ENCODE measurements at regions not wholly inside any gene's neighbourhood (a gene's known extent, or its start where the extent isn't known, plus 50 kb on each side); places are given as distances from the start of the nearest gene placed in this dataset.

DNA sequence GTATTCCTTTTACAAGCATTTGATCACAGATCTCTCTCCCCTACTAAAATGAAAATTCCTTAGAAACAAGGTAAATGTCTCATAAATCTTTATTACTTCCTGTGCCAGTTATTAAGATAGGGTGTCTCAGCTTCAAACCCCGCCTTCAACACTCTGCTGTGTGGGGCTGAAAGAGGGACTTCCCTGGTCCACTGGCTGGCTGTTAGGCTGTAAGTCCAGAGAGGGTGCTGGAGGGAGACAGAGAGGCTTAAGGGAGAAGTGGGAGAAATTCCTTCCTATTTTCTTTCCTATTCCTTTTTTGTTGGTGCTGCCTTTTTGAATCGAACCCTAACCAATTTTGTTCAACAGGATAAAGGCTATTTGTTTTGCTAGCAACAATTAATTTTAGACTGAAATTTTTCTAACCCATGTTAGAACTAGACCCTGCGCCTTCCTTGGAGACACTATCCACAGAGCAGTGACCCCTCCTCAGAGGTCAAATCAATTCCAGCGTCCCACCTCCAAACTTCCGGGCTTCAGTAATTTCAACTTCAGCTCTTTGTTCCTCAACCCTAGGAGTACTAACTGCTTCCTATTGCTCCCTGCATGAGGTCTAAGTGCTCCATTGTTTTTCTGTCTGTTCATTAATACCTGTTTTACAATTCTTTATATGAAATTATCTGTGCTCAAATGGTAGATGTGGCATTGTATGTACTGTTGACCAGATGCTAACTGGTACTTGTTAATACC, 207.5 kb upstream of the OPRM1 start:
- ChIA-PET POLR2A (no interaction called here), CTCF (no interaction called here)
- H3K4me3 ChIP-seq (ENCODE audit: low read depth, low read length) = no peak overlapping the region
- DNase-seq (ENCODE audit: low read depth, low spot score) = no peak
- TF ChIP-seq, protein P1, sequence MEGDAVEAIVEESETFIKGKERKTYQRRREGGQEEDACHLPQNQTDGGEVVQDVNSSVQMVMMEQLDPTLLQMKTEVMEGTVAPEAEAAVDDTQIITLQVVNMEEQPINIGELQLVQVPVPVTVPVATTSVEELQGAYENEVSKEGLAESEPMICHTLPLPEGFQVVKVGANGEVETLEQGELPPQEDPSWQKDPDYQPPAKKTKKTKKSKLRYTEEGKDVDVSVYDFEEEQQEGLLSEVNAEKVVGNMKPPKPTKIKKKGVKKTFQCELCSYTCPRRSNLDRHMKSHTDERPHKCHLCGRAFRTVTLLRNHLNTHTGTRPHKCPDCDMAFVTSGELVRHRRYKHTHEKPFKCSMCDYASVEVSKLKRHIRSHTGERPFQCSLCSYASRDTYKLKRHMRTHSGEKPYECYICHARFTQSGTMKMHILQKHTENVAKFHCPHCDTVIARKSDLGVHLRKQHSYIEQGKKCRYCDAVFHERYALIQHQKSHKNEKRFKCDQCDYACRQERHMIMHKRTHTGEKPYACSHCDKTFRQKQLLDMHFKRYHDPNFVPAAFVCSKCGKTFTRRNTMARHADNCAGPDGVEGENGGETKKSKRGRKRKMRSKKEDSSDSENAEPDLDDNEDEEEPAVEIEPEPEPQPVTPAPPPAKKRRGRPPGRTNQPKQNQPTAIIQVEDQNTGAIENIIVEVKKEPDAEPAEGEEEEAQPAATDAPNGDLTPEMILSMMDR (IDR thresholded peaks at IDR 0.05; ENCODE audit: insufficient read depth, low read length, missing control alignments) = no peak

DNA sequence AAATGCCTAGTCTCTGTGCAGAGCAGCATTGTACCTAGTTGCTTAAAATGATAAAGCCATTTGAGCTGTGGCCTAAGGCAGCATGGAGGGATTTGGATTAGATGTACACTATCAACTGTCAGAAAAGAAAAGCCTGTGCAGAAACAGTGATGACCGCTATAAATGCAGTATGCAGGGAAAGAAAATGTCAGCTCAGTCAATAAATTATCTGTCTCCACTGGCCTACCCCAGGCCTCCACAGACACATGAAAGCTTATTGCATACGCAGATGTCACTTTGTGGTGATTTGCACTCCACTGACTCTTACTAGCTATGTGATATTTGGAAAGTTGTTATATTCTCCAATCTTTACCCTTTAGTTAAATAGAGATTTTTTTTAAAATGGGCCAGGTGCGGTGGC, 221.9 kb upstream of the OPRM1 start:
- no peak for DNase-seq (ENCODE audit: low read depth, low spot score)
- no peak overlapping the region for H3K4me3 ChIP-seq (ENCODE audit: low read depth, low read length)
- ChIA-PET CTCF (no interaction called here), POLR2A (no interaction called here)
- TF ChIP-seq, protein P1 (IDR thresholded peaks at IDR 0.05; ENCODE audit: insufficient read depth, low read length, missing control alignments) = no peak

DNA sequence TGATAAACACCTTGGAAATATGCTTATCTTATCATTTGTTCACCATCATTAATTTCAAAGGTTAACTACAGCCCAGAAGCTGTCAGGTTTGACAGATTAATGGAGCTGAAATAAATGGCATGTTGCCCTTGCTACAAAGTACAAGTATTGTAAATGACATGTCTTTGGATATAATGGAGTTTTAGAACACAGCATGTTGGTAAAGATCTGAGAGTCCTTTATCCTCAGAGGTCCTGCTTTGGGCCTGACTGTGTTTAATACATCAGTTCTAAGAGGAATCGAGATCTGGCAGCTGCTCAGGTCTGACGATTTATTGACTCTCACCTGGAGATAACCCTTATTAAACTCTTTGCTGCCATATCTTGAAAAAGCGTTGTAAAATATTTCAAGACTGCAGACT, 222.7 kb upstream of the OPRM1 start:
- no peak overlapping the region for H3K4me3 ChIP-seq (ENCODE audit: low read depth, low read length)
- CTCF ChIA-PET = no interaction called here
- DNase-seq (ENCODE audit: low read depth, low spot score) = no peak
- TF ChIP-seq, protein P1 (IDR thresholded peaks at IDR 0.05; ENCODE audit: insufficient read depth, low read length, missing control alignments) = no peak
- POLR2A ChIA-PET = no interaction called here

DNA sequence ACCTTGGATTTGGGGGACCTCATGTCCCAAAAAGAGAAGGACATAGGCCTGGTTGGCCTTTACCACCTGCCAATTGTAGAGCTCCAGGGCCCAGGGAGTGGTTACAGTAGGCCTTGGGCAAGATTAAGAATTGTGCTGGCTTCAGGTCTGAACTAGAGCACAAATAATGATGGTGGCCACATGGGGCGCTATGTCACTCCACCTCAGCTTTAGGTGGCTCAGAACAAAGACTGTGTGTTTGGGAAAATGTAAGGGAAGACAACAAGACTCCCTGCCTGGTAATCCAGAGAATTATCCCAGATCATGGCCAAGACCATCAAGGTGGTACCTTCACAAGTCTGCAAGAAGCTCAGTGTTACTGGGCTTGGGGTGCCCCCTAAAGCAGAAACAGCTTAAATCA, 224.9 kb upstream of the OPRM1 start:
- TF ChIP-seq, protein P1 (IDR thresholded peaks at IDR 0.05; ENCODE audit: insufficient read depth, low read length, missing control alignments) = no peak
- CTCF ChIA-PET = no interaction called here
- POLR2A ChIA-PET = no interaction called here
- DNase-seq (ENCODE audit: low read depth, low spot score) = no peak
- H3K4me3 ChIP-seq (ENCODE audit: low read depth, low read length) = no peak overlapping the region

DNA sequence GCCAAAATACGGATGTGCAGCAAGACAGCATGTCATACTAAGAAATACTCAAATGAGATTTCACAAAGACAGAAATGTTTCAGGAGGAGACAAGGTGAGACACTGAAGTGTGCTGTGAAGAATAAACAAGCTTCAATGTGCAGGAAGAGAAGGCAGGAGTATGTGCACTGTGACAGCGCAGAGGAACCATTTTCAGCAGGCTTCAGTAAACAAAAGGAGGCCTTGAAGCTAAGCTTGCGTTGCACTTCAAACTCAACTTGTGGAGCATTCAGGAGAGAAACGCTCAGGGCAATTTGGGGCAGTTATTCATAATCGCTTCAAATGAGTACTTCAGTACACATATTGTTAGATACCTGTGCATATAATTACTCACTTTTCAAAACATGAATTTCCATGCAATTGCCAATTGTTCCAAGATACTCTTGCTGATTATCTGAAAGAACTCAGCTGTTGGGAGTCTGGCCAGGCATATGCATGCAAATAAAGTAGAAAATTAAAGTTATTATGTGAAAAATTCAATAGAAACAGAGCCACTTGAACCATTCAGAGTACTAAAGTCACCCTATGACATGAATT, 234.2 kb upstream of the OPRM1 start:
- POLR2A ChIA-PET = no interaction called here
- CTCF ChIA-PET = no interaction called here
- DNase-seq (ENCODE audit: low read depth, low spot score) = no peak
- H3K4me3 ChIP-seq (ENCODE audit: low read depth, low read length) = no peak overlapping the region
- TF ChIP-seq, protein P1 (IDR thresholded peaks at IDR 0.05; ENCODE audit: insufficient read depth, low read length, missing control alignments) = no peak

DNA sequence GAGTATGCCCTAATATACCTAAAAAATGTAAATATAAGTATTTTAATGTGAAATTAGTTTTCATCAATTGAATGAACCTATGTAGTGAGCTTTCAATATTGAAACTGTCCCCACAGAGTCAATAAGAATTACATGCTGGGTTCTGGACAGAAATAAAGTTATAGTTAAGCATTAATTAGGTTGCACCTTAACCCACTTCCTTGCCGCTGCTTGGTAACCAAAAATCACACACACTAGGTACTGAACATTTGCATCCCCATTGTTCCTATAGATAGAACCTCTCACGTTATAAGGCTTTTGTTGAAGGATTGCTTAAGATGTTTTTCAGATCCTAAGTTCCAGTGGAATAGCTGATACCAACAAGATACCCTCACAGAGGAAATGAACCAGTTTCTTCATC, 237.1 kb upstream of the OPRM1 start:
- CTCF ChIA-PET = no interaction called here
- H3K4me3 ChIP-seq (ENCODE audit: low read depth, low read length) = no peak overlapping the region
- DNase-seq (ENCODE audit: low read depth, low spot score) = no peak
- POLR2A ChIA-PET = no interaction called here
- TF ChIP-seq, protein P1 (IDR thresholded peaks at IDR 0.05; ENCODE audit: insufficient read depth, low read length, missing control alignments) = no peak

Measured in AG04449 (cell line).